ENCODE measurements at regions not wholly inside any gene's neighbourhood (a gene's known extent, or its start where the extent isn't known, plus 50 kb on each side); places are given as distances from the start of the nearest gene placed in this dataset.

- DNase-seq (ENCODE audit: low read depth) = no peak
- TF ChIP-seq CTCF (IDR thresholded peaks at IDR 0.05; ENCODE audit: control insufficient read depth, insufficient read depth, low read depth, low read length, missing control alignments) = no peak
- no peak overlapping the region for H3K4me3 ChIP-seq (ENCODE audit: control insufficient read depth, low read depth, low read length)
Observed at GRCh38 chr11:129242855-129243254, 50.7 kb upstream of the ARHGAP32 start.

Data from AG09309 (cell line).